Hematopoietic multipotent progenitor cell treated with erythropoietin and hydrocortisone succinate and interleukin-3 and kit ligand, for 6 days (in vitro differentiated cells): ENCODE measurements at regions not wholly inside any gene's neighbourhood (a gene's known extent, or its start where the extent isn't known, plus 50 kb on each side); places are given as distances from the start of the nearest gene placed in this dataset.
"Not testable (repeated sequence)": the region's sequence is repeated elsewhere in the genome, so short reads cannot be mapped to it uniquely, and the experiment has no call there.

Experiments
- DNase-seq: peaks from one replicate; pipeline ENCODE4 v3.0.0-alpha.2; 2015

GRCh38 chr20:55031971-55032370 is 556.6 kb downstream of the DOK5 start:
- no peak for DNase-seq

GRCh38 chr20:55014766-55015165 is 539.4 kb downstream of the DOK5 start:
- DNase-seq: no peak

GRCh38 chr20:55010761-55011160 is 535.4 kb downstream of the DOK5 start:
- DNase-seq: no peak

GRCh38 chr20:55009066-55009465 is 533.7 kb downstream of the DOK5 start:
- no peak for DNase-seq

GRCh38 chr20:55004044-55004443 is 528.7 kb downstream of the DOK5 start:
- no peak for DNase-seq

GRCh38 chr20:54995553-54995952 is 520.2 kb downstream of the DOK5 start:
- DNase-seq: no peak

- DNase-seq: no peak
These were observed 519.6 kb downstream of the DOK5 start for GRCh38 chr20:54995011-54995410.

- no peak for DNase-seq
These were observed 509.7 kb downstream of the DOK5 start for GRCh38 chr20:54985091-54985490.

GRCh38 chr20:54984104-54984448 is 508.7 kb downstream of the DOK5 start:
- no peak for DNase-seq

- DNase-seq: not testable (repeated sequence)
These were observed 508.2 kb downstream of the DOK5 start for GRCh38 chr20:54983394-54984103.

GRCh38 chr20:54981175-54981574 is 505.8 kb downstream of the DOK5 start:
- no peak for DNase-seq

GRCh38 chr20:54980103-54980960 is 504.9 kb downstream of the DOK5 start:
- DNase-seq: peak; percentile 20

- DNase-seq: no peak
These were observed 474.9 kb downstream of the DOK5 start for GRCh38 chr20:54950304-54950703.

GRCh38 chr20:54941666-54942065 is 466.3 kb downstream of the DOK5 start:
- no peak for DNase-seq

- no peak for DNase-seq
These were observed 465.1 kb downstream of the DOK5 start for GRCh38 chr20:54940522-54940921.

- DNase-seq: no peak
These were observed 463.3 kb downstream of the DOK5 start for GRCh38 chr20:54938707-54939106.

GRCh38 chr20:54933212-54933904 is 458.0 kb downstream of the DOK5 start:
- no peak for DNase-seq

GRCh38 chr20:54929191-54929590 is 453.8 kb downstream of the DOK5 start:
- DNase-seq: no peak

GRCh38 chr20:54928564-54928963 is 453.2 kb downstream of the DOK5 start:
- no peak for DNase-seq

GRCh38 chr20:54922636-54923035 is 447.2 kb downstream of the DOK5 start:
- DNase-seq: no peak

GRCh38 chr20:54922096-54922495 is 446.7 kb downstream of the DOK5 start:
- no peak for DNase-seq

GRCh38 chr20:54920491-54920890 is 445.1 kb downstream of the DOK5 start:
- DNase-seq: no peak

GRCh38 chr20:54918993-54919392 is 443.6 kb downstream of the DOK5 start:
- DNase-seq: not testable (repeated sequence)

GRCh38 chr20:54914995-54915394 is 439.6 kb downstream of the DOK5 start:
- no peak for DNase-seq
